SU-DHL-6 (cell line): ENCODE measurements at regions not wholly inside any gene's neighbourhood (a gene's known extent, or its start where the extent isn't known, plus 50 kb on each side); places are given as distances from the start of the nearest gene placed in this dataset.

Experiments
- H2AFZ ChIP-seq: fragments of 200-600 bp; sonication (generic); 2 replicates; pipeline ENCODE4 v1.6.1; 2014; ENCODE audit warnings: low read depth, mild to moderate bottlenecking, moderate library complexity, mixed read lengths, antibody characterized with exemption, low read length; ENCODE audit not compliant: severe bottlenecking
- H3F3A ChIP-seq: fragments of 200-600 bp; shearing (Covaris generic); 2 replicates; pipeline ENCODE4 v1.6.0; 2016; ENCODE audit warnings: antibody characterized with exemption, mild to moderate bottlenecking; ENCODE audit not compliant: insufficient read depth
- H3K27ac ChIP-seq: fragments of 200-600 bp; sonication (generic); 2 replicates; pipeline ENCODE4 v1.5.1; 2016; ENCODE audit warnings: low read depth, mild to moderate bottlenecking, low read length, moderate library complexity, mixed read lengths
- H3K27me3 ChIP-seq: fragments of 200-600 bp; sonication (generic), shearing (Covaris generic); 2 replicates; pipeline ENCODE4 v1.6.0; 2014; ENCODE audit warnings: mild to moderate bottlenecking, low read length
- H3K36me3 ChIP-seq: fragments of 200-600 bp; sonication (generic); 2 replicates; pipeline ENCODE4 v1.6.1; 2014; ENCODE audit warnings: mild to moderate bottlenecking, low read length, mixed read lengths
- H3K4me2 ChIP-seq: fragments of 300-600, 200-600 bp; shearing (Covaris generic), sonication (generic); 2 replicates; pipeline ENCODE4 v1.6.0; 2014; ENCODE audit warnings: low read length, low read depth, mild to moderate bottlenecking; ENCODE audit not compliant: poor library complexity, severe bottlenecking
- H3K4me3 ChIP-seq: fragments of 200-600 bp; sonication (generic); 2 replicates; pipeline ENCODE4 v1.5.1; 2014; ENCODE audit warnings: antibody characterized with exemption, low read length, mild to moderate bottlenecking, mixed read lengths; ENCODE audit not compliant: insufficient read depth, poor library complexity, severe bottlenecking
- H3K79me2 ChIP-seq: fragments of 200-600 bp; sonication (generic); 2 replicates; pipeline ENCODE4 v1.6.1; 2014; ENCODE audit warnings: mild to moderate bottlenecking, low read length, moderate library complexity; ENCODE audit not compliant: insufficient read depth
- H3K9ac ChIP-seq: fragments of 200-600 bp; sonication (generic); 2 replicates; pipeline ENCODE4 v1.7.0; 2014; ENCODE audit warnings: mild to moderate bottlenecking, low read length
- H3K9me2 ChIP-seq: fragments of 200-600 bp; sonication (generic); replicated peaks from 2 replicates; pipeline ENCODE4 v1.6.1; 2014; ENCODE audit warnings: low read length; ENCODE audit not compliant: insufficient read depth
- H3K9me3 ChIP-seq: fragments of 200-600 bp; sonication (generic); 2 replicates; pipeline ENCODE4 v1.6.1; 2014; ENCODE audit warnings: low read length, mixed read lengths; ENCODE audit not compliant: insufficient read depth
- H4K20me1 ChIP-seq: fragments of 200-600 bp; sonication (generic); 2 replicates; pipeline ENCODE4 v1.6.1; 2014; ENCODE audit warnings: low read depth, mild to moderate bottlenecking, antibody characterized with exemption, low read length, moderate library complexity, mixed read lengths
- CTCF ChIP-seq: fragments of 200-600 bp; sonication (generic); IDR thresholded peaks from one replicate; pipeline ENCODE4 v1.5.1; 2017; ENCODE audit warnings: antibody characterized with exemption, mild to moderate bottlenecking, low read length, moderate library complexity; ENCODE audit not compliant: insufficient read depth, poor library complexity, severe bottlenecking
- EZH2phosphoT487 ChIP-seq: fragments of 200-600 bp; sonication (generic), shearing (Covaris generic); conservative IDR thresholded peaks from 2 replicates; pipeline ENCODE4 v1.6.1; 2018; ENCODE audit warnings: mild to moderate bottlenecking, antibody characterized with exemption, low read length, moderate library complexity, mixed read lengths

GRCh38 chr3:175988401-175988800, 1129.3 kb downstream of the NAALADL2 start:
- no peaks in the 10 kb centered on the region for H3K36me3 ChIP-seq
- no peaks in the 10 kb centered on the region for H3K9me3 ChIP-seq
- H3K4me2 ChIP-seq: no peak overlapping the region
- no peak overlapping the region for H3K9ac ChIP-seq
- no peaks in the 10 kb centered on the region for H4K20me1 ChIP-seq
- H2AFZ ChIP-seq: no peak overlapping the region
- H3K27ac ChIP-seq: no peak overlapping the region
- H3K4me3 ChIP-seq: no peak overlapping the region
- H3F3A ChIP-seq: no peaks in the 10 kb centered on the region
- no peaks in the 10 kb centered on the region for H3K9me2 ChIP-seq
- H3K79me2 ChIP-seq: no peaks in the 10 kb centered on the region
- H3K27me3 ChIP-seq: no peaks in the 10 kb centered on the region
- TF ChIP-seq CTCF (no peak), EZH2phosphoT487 (no peak)

- Histone ChIP-seq H3K9me2 (no peaks in the 10 kb centered on the region), H4K20me1 (no peaks in the 10 kb centered on the region), H3K36me3 (no peaks in the 10 kb centered on the region), H3K4me3 (no peak overlapping the region), H3K27ac (no peak overlapping the region), H3K27me3 (no peaks in the 10 kb centered on the region), H3K9me3 (no peaks in the 10 kb centered on the region), H2AFZ (no peak overlapping the region), H3K9ac (no peak overlapping the region), H3K4me2 (no peak overlapping the region), H3F3A (no peaks in the 10 kb centered on the region), H3K79me2 (no peaks in the 10 kb centered on the region)
- no peak for TF ChIP-seq EZH2phosphoT487
- TF ChIP-seq CTCF: no peak
Observed at GRCh38 chr3:175985781-175986180, 1126.6 kb downstream of the NAALADL2 start.

GRCh38 chr3:175983379-175983778, 1124.2 kb downstream of the NAALADL2 start:
- Histone ChIP-seq H3K4me2 (no peak overlapping the region), H3K9ac (no peak overlapping the region), H3K9me3 (no peaks in the 10 kb centered on the region), H2AFZ (no peak overlapping the region), H3K4me3 (no peak overlapping the region), H3K27ac (no peak overlapping the region), H3K27me3 (no peaks in the 10 kb centered on the region), H3K79me2 (no peaks in the 10 kb centered on the region), H3K36me3 (no peaks in the 10 kb centered on the region), H4K20me1 (no peaks in the 10 kb centered on the region), H3K9me2 (no peaks in the 10 kb centered on the region), H3F3A (no peaks in the 10 kb centered on the region)
- TF ChIP-seq CTCF (no peak), EZH2phosphoT487 (no peak)
